GM23338 (cell line): ENCODE measurements at regions not wholly inside any gene's neighbourhood (a gene's known extent, or its start where the extent isn't known, plus 50 kb on each side); places are given as distances from the start of the nearest gene placed in this dataset.

ENCODE experiments used
- ATAC-seq: fragments of 200-7000 bp; cut with Tn5 transposase; 3 replicates; pipeline ENCODE4 v1.9.1; 2020
- DNase-seq: peaks from one replicate; pipeline ENCODE4 v3.0.0-alpha.2; 2015; ENCODE audit warnings: low spot score
- H2AFZ ChIP-seq: fragments of 200-600 bp; sonication (generic); 2 replicates; pipeline ENCODE4 v1.8.0; 2016; ENCODE audit warnings: antibody characterized with exemption, mild to moderate bottlenecking, moderate library complexity
- H3F3A ChIP-seq: fragments of 200-600 bp; sonication (generic); replicated peaks from 2 replicates; pipeline ENCODE4 v1.8.0; 2017; ENCODE audit warnings: antibody characterized with exemption, mixed run types, low read depth
- H3K27ac ChIP-seq: fragments of 200-600 bp; sonication (generic); 2 replicates; pipeline ENCODE4 v1.6.1; 2016; ENCODE audit warnings: low read depth
- H3K27me3 ChIP-seq: fragments of 200-600 bp; sonication (generic); 2 replicates; pipeline ENCODE4 v1.8.0; 2016; ENCODE audit warnings: mild to moderate bottlenecking, mixed run types, moderate library complexity; ENCODE audit not compliant: insufficient read depth
- H3K36me3 ChIP-seq: fragments of 200-600 bp; sonication (generic); 2 replicates; pipeline ENCODE4 v1.8.0; 2016; ENCODE audit warnings: mild to moderate bottlenecking; ENCODE audit not compliant: insufficient read depth
- H3K4me1 ChIP-seq: fragments of 200-600 bp; sonication (generic); 2 replicates; pipeline ENCODE4 v1.8.0; 2016; ENCODE audit warnings: mild to moderate bottlenecking, moderate library complexity; ENCODE audit not compliant: insufficient read depth
- H3K4me2 ChIP-seq: fragments of 200-600 bp; sonication (generic); 2 replicates; pipeline ENCODE4 v1.7.1; 2017; ENCODE audit warnings: mixed run types
- H3K4me3 ChIP-seq: fragments of 200-600 bp; sonication (generic); 2 replicates; pipeline ENCODE4 v1.6.1; 2016; ENCODE audit warnings: mixed run types
- H3K79me2 ChIP-seq: fragments of 200-600 bp; sonication (generic); replicated peaks from 2 replicates; pipeline ENCODE4 v1.8.0; 2017; ENCODE audit warnings: mild to moderate bottlenecking; ENCODE audit not compliant: insufficient read depth
- H3K9me2 ChIP-seq: fragments of 200-600 bp; sonication (generic); 2 replicates; pipeline ENCODE4 v1.8.0; 2017; ENCODE audit not compliant: insufficient read depth
- H4K20me1 ChIP-seq: fragments of 200-600 bp; sonication (generic); replicated peaks from 2 replicates; pipeline ENCODE4 v1.8.0; 2017; ENCODE audit warnings: mild to moderate bottlenecking; ENCODE audit not compliant: insufficient read depth
- H3K27ac Mint-ChIP-seq: 2 replicates; pipeline ENCODE4 v1.8.0; 2020; ENCODE audit warnings: inconsistent platforms, mild to moderate bottlenecking, moderate library complexity, mixed read lengths
- H3K27me3 Mint-ChIP-seq: 3 replicates; pipeline ENCODE4 v1.8.0; 2022; ENCODE audit warnings: low read depth, mild to moderate bottlenecking, moderate library complexity, mixed read lengths, inconsistent platforms; ENCODE audit not compliant: insufficient read depth, poor library complexity
- H3K36me3 Mint-ChIP-seq: 3 replicates; pipeline ENCODE4 v1.8.0; 2021; ENCODE audit warnings: low read depth, mild to moderate bottlenecking, inconsistent platforms, moderate library complexity, mixed read lengths
- H3K4me1 Mint-ChIP-seq: 3 replicates; pipeline ENCODE4 v1.8.0; 2020; ENCODE audit warnings: mild to moderate bottlenecking, inconsistent platforms, mixed read lengths
- H3K4me3 Mint-ChIP-seq: 3 replicates; pipeline ENCODE4 v1.8.0; 2021; ENCODE audit warnings: moderate library complexity, mild to moderate bottlenecking, inconsistent platforms, mixed read lengths
- H3K9me3 Mint-ChIP-seq: 3 replicates; pipeline ENCODE4 v1.8.0; 2020; ENCODE audit warnings: moderate library complexity, mild to moderate bottlenecking, inconsistent platforms, mixed read lengths
- CREB1 ChIP-seq: fragments of 250-450 bp; sonication (Bioruptor Pico); IDR thresholded peaks from 2 replicates; pipeline ENCODE4 v1.5.0; 2020; ENCODE audit warnings: low read depth, mild to moderate bottlenecking, moderate library complexity
- EZH2 ChIP-seq: fragments of 200-600 bp; sonication (generic); IDR thresholded peaks from one replicate; pipeline ENCODE4 v1.8.0; 2017; ENCODE audit warnings: antibody characterized with exemption, mild to moderate bottlenecking, low read depth; ENCODE audit not compliant: unreplicated experiment
- EZH2phosphoT487 ChIP-seq: fragments of 200-600 bp; sonication (generic); IDR thresholded peaks from one replicate; pipeline ENCODE4 v1.8.1; 2018; ENCODE audit warnings: antibody characterized with exemption; ENCODE audit not compliant: unreplicated experiment
- JUNB ChIP-seq: IDR thresholded peaks from one replicate; pipeline ENCODE4 v1.6.1; 2016; ENCODE audit warnings: antibody characterized with exemption; ENCODE audit not compliant: unreplicated experiment
- NANOG ChIP-seq: IDR thresholded peaks from 2 replicates; pipeline ENCODE4 v1.6.1; 2016; ENCODE audit warnings: antibody characterized with exemption, borderline replicate concordance
- POLR2AphosphoS5 ChIP-seq: IDR thresholded peaks from 2 replicates; pipeline ENCODE4 v1.6.1; 2016; ENCODE audit warnings: antibody characterized with exemption, low read depth
- STAT1 ChIP-seq: IDR thresholded peaks from one replicate; pipeline ENCODE4 v1.6.1; 2016; ENCODE audit warnings: antibody characterized with exemption; ENCODE audit not compliant: unreplicated experiment
- ZNF114 ChIP-seq: fragments of 250-450 bp; sonication (Bioruptor Pico); IDR thresholded peaks from 2 replicates; pipeline ENCODE4 v1.5.0; 2020; ENCODE audit warnings: mild to moderate bottlenecking, moderate library complexity
- ZNF331 ChIP-seq: fragments of 250-450 bp; sonication (Bioruptor Pico); IDR thresholded peaks from 2 replicates; pipeline ENCODE4 v1.5.0; 2020; ENCODE audit warnings: low read depth, mild to moderate bottlenecking, moderate library complexity
- TF ChIP-seq, protein P1 (sequence below): IDR thresholded peaks from 2 replicates; pipeline ENCODE4 v1.6.1; 2016; ENCODE audit warnings: antibody characterized with exemption
- TF ChIP-seq, protein P2 (sequence below): fragments of 250-450 bp; sonication (Bioruptor Pico); IDR thresholded peaks from 2 replicates; pipeline ENCODE4 v1.5.0; 2020; ENCODE audit warnings: mild to moderate bottlenecking, moderate library complexity
- TF ChIP-seq, protein P3 (sequence below): IDR thresholded peaks from one replicate; pipeline ENCODE4 v1.6.1; 2018; ENCODE audit warnings: antibody characterized with exemption; ENCODE audit not compliant: unreplicated experiment
- TF ChIP-seq, protein P4 (sequence below), 2 experiments: fragments of 200-600 bp in 1 of 2; sonication (generic) in 1 of 2; conservative IDR thresholded peaks; 2 replicates each; pipeline versions ENCODE4 v1.5.1 to v1.6.1; 2016 to 2017; ENCODE audit warnings: antibody characterized with exemption in 2 of 2, low read depth in 2 of 2, mild to moderate bottlenecking in 2 of 2, moderate library complexity in 1 of 2

DNA sequence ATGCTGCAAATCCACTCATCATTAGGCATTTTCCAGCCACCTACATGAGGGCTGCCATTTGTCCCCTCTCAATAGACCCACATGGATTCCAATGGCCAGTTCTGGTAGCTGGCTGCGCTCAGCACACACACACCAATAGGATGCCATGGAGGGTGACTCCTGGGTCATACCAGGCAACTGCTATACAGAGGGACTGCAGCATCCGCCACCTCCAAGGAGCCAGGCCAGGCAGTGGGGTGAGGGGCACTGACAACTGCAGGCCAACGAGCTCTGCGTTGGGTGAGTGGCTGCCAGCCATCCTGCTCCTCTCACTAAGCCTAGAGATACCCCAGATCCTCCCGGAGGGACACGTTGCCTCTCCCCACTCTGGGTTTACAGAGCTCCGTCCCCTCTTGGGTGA lies 118.8 kb upstream of the NANOS1 start:
- H3K9me3 Mint-ChIP-seq = no peaks in the 10 kb centered on the region; the same call in 2 of the 3 replicates
- no peaks in the 10 kb centered on the region for H3F3A ChIP-seq
- ATAC-seq (no peak), DNase-seq (no peak)
- TF ChIP-seq CREB1 (CRISPR knock-in tag) (no peak), STAT1 (no peak), ZNF331 (CRISPR knock-in tag) (no peak), POLR2AphosphoS5 (no peak), JUNB (no peak), EZH2phosphoT487 (no peak), EZH2 (no peak), NANOG (no peak), ZNF114 (CRISPR knock-in tag) (no peak)
- TF ChIP-seq, protein P1, sequence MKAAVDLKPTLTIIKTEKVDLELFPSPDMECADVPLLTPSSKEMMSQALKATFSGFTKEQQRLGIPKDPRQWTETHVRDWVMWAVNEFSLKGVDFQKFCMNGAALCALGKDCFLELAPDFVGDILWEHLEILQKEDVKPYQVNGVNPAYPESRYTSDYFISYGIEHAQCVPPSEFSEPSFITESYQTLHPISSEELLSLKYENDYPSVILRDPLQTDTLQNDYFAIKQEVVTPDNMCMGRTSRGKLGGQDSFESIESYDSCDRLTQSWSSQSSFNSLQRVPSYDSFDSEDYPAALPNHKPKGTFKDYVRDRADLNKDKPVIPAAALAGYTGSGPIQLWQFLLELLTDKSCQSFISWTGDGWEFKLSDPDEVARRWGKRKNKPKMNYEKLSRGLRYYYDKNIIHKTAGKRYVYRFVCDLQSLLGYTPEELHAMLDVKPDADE = no peak
- TF ChIP-seq, protein P2, sequence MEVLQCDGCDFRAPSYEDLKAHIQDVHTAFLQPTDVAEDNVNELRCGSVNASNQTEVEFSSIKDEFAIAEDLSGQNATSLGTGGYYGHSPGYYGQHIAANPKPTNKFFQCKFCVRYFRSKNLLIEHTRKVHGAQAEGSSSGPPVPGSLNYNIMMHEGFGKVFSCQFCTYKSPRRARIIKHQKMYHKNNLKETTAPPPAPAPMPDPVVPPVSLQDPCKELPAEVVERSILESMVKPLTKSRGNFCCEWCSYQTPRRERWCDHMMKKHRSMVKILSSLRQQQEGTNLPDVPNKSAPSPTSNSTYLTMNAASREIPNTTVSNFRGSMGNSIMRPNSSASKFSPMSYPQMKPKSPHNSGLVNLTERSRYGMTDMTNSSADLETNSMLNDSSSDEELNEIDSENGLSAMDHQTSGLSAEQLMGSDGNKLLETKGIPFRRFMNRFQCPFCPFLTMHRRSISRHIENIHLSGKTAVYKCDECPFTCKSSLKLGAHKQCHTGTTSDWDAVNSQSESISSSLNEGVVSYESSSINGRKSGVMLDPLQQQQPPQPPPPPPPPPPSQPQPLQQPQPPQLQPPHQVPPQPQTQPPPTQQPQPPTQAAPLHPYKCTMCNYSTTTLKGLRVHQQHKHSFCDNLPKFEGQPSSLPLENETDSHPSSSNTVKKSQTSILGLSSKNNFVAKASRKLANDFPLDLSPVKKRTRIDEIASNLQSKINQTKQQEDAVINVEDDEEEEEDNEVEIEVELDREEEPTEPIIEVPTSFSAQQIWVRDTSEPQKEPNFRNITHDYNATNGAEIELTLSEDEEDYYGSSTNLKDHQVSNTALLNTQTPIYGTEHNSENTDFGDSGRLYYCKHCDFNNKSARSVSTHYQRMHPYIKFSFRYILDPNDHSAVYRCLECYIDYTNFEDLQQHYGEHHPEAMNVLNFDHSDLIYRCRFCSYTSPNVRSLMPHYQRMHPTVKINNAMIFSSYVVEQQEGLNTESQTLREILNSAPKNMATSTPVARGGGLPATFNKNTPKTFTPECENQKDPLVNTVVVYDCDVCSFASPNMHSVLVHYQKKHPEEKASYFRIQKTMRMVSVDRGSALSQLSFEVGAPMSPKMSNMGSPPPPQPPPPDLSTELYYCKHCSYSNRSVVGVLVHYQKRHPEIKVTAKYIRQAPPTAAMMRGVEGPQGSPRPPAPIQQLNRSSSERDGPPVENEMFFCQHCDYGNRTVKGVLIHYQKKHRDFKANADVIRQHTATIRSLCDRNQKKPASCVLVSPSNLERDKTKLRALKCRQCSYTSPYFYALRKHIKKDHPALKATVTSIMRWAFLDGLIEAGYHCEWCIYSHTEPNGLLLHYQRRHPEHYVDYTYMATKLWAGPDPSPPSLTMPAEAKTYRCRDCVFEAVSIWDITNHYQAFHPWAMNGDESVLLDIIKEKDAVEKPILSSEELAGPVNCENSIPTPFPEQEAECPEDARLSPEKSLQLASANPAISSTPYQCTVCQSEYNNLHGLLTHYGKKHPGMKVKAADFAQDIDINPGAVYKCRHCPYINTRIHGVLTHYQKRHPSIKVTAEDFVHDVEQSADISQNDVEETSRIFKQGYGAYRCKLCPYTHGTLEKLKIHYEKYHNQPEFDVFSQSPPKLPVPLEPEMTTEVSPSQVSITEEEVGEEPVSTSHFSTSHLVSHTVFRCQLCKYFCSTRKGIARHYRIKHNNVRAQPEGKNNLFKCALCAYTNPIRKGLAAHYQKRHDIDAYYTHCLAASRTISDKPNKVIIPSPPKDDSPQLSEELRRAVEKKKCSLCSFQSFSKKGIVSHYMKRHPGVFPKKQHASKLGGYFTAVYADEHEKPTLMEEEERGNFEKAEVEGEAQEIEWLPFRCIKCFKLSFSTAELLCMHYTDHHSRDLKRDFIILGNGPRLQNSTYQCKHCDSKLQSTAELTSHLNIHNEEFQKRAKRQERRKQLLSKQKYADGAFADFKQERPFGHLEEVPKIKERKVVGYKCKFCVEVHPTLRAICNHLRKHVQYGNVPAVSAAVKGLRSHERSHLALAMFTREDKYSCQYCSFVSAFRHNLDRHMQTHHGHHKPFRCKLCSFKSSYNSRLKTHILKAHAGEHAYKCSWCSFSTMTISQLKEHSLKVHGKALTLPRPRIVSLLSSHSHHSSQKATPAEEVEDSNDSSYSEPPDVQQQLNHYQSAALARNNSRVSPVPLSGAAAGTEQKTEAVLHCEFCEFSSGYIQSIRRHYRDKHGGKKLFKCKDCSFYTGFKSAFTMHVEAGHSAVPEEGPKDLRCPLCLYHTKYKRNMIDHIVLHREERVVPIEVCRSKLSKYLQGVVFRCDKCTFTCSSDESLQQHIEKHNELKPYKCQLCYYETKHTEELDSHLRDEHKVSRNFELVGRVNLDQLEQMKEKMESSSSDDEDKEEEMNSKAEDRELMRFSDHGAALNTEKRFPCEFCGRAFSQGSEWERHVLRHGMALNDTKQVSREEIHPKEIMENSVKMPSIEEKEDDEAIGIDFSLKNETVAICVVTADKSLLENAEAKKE (CRISPR knock-in tag) = no peak
- TF ChIP-seq, protein P3, sequence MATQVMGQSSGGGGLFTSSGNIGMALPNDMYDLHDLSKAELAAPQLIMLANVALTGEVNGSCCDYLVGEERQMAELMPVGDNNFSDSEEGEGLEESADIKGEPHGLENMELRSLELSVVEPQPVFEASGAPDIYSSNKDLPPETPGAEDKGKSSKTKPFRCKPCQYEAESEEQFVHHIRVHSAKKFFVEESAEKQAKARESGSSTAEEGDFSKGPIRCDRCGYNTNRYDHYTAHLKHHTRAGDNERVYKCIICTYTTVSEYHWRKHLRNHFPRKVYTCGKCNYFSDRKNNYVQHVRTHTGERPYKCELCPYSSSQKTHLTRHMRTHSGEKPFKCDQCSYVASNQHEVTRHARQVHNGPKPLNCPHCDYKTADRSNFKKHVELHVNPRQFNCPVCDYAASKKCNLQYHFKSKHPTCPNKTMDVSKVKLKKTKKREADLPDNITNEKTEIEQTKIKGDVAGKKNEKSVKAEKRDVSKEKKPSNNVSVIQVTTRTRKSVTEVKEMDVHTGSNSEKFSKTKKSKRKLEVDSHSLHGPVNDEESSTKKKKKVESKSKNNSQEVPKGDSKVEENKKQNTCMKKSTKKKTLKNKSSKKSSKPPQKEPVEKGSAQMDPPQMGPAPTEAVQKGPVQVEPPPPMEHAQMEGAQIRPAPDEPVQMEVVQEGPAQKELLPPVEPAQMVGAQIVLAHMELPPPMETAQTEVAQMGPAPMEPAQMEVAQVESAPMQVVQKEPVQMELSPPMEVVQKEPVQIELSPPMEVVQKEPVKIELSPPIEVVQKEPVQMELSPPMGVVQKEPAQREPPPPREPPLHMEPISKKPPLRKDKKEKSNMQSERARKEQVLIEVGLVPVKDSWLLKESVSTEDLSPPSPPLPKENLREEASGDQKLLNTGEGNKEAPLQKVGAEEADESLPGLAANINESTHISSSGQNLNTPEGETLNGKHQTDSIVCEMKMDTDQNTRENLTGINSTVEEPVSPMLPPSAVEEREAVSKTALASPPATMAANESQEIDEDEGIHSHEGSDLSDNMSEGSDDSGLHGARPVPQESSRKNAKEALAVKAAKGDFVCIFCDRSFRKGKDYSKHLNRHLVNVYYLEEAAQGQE = no peak
- TF ChIP-seq, protein P4, sequence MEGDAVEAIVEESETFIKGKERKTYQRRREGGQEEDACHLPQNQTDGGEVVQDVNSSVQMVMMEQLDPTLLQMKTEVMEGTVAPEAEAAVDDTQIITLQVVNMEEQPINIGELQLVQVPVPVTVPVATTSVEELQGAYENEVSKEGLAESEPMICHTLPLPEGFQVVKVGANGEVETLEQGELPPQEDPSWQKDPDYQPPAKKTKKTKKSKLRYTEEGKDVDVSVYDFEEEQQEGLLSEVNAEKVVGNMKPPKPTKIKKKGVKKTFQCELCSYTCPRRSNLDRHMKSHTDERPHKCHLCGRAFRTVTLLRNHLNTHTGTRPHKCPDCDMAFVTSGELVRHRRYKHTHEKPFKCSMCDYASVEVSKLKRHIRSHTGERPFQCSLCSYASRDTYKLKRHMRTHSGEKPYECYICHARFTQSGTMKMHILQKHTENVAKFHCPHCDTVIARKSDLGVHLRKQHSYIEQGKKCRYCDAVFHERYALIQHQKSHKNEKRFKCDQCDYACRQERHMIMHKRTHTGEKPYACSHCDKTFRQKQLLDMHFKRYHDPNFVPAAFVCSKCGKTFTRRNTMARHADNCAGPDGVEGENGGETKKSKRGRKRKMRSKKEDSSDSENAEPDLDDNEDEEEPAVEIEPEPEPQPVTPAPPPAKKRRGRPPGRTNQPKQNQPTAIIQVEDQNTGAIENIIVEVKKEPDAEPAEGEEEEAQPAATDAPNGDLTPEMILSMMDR (conservative IDR thresholded peaks at IDR 0.05; ENCODE audit: low read depth in 2 of 2) = no peak
- H3K4me2 ChIP-seq = no peak overlapping the region
- H3K27ac ChIP-seq = no peak overlapping the region
- H3K4me1 ChIP-seq = no peaks in the 10 kb centered on the region
- no peak overlapping the region for H3K27ac Mint-ChIP-seq
- 0 out of 2 replicates have a peak, but pooled peaks cover 6% of the 10 kb centered on the region for H3K9me2 ChIP-seq
- no peak overlapping the region for H2AFZ ChIP-seq
- H3K79me2 ChIP-seq = no peaks in the 10 kb centered on the region
- H3K4me1 Mint-ChIP-seq = peaks cover 10% of the 10 kb centered on the region; the same call in 2 of the 3 replicates
- H3K4me3 ChIP-seq = no peak overlapping the region
- H3K4me3 Mint-ChIP-seq = no peak overlapping the region
- H4K20me1 ChIP-seq = no peaks in the 10 kb centered on the region
- H3K36me3 ChIP-seq = no peaks in the 10 kb centered on the region
- H3K36me3 Mint-ChIP-seq = no peaks in the 10 kb centered on the region
- H3K27me3 ChIP-seq = no peaks in the 10 kb centered on the region
- peaks cover 6% of the 10 kb centered on the region for H3K27me3 Mint-ChIP-seq
